ENCODE measurements at regions not wholly inside any gene's neighbourhood (a gene's known extent, or its start where the extent isn't known, plus 50 kb on each side); places are given as distances from the start of the nearest gene placed in this dataset.
"Not testable (repeated sequence)": the region's sequence is repeated elsewhere in the genome, so short reads cannot be mapped to it uniquely, and the experiment has no call there.

DNA sequence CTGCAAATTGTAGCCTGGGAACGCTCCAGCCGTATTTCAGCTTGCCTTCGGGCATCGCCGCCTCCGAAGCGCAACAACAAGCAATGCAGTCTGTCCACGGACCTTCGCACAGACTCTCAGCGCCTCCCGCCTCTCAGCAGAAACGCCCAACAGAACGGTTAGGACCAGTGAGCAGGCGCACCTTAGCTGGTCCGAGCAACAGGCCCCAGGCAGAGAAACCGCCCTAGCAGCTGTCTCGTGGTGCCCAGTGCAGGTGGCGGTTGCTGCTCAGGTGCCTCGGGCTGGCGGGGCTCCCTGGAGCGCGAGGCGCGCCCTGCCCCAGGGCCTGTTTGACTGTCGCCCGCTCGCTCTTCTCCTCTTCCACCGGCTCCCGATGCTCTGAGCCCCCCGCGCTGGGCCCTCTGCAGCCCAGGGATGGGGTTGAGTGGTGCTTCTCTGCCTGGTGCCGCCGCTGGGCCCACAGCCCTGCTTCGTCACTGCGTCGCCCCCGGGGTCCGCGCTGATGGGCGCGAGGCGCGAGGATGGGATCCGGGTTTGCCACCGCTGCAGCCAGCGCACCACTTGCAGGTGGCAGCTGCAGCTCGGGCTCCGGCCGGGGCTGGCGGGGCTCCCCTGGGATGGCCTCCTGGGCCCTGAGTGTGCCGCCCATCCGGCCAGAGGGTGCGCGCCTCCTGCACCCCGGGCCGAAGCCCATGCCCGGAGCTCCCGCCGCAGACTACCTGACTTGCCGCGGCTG, 268.4 kb upstream of the FRG2C start:
- DNase-seq, result peak; percentile 35

DNA sequence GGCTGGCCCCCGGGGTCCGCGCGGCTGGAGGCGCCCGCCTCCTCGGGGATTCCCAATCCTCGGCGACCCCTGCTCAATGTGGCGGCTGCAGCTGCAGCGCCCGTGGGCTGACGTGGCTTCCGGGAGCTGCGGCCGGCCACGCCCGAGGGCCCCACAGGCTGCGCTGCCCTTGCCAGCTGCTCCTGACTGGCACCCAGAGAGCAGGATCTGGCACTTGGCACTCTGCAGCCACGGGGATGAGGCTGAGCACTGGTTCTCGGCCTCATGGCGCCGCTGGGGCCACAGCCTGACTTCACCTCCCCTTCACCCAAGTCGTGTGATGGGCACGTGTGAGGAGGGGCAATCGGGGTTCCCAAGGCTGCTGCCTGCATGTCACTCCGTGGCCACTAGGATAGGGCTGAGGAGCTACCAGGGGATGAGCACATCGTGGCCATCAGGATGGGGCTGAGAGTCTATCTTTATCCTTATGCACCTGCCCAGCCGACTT, 267.8 kb upstream of the FRG2C start:
- DNase-seq, result no peak

- DNase-seq, result not testable (repeated sequence)
Measured at GRCh38 chr3:75397486-75397885, 266.6 kb upstream of the FRG2C start.

- DNase-seq, result peak; percentile 30
Measured at GRCh38 chr3:75422101-75422945, 241.8 kb upstream of the FRG2C start.

GRCh38 chr3:75425379-75425778, 238.7 kb upstream of the FRG2C start:
- not testable (repeated sequence) for DNase-seq

GRCh38 chr3:75427486-75427885, 236.6 kb upstream of the FRG2C start:
- DNase-seq, result not testable (repeated sequence)

- not testable (repeated sequence) for DNase-seq
Measured at GRCh38 chr3:75427906-75428305, 236.2 kb upstream of the FRG2C start.

GRCh38 chr3:75429561-75430220, 234.4 kb upstream of the FRG2C start:
- DNase-seq, result peak; percentile 80

GRCh38 chr3:75430406-75430805, 233.7 kb upstream of the FRG2C start:
- not testable (repeated sequence) for DNase-seq

DNA sequence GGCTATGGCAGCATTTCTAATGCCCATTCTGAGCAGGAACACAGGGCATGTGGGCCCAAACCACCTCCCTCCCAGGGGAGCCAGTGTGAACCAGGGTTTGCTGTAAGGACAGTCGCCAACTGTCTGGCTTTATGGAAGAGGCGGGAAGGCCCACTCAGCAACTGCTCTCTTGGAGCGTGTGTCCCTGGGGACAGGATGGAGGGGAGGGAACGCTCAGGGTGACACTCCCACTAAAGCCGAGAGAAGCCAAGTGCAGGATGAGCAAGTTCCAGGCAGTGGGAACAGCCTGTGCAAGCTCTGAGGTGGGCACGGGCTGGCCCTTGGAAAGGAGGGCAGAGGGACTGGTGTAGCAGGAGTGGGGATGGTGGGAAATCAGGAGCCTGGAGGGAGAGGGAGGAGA, 233.0 kb upstream of the FRG2C start:
- not testable (repeated sequence) for DNase-seq

GRCh38 chr3:75432466-75432865, 231.7 kb upstream of the FRG2C start:
- not testable (repeated sequence) for DNase-seq

GRCh38 chr3:75432885-75433284, 231.2 kb upstream of the FRG2C start:
- DNase-seq, result peak; percentile 22

DNA sequence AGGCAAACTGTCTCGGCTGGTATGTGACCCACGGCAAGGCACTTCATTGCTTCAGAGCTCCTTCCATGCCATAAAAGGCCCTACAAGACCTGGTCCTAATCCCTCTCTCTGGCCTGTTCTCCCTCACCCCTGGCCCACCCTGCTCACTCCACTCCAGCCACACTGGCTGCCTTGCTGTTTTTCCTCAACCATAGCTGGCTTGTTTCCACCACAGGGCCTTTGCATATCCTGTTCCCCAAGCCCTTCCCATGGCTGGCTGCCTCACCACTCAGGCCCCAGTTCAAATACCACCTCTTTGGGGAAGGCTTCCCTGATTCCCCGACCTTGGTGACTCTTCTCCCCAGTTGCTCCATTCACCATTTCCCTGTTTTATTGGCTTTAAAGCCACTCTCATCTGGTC, 230.8 kb upstream of the FRG2C start:
- DNase-seq, result not testable (repeated sequence)

GRCh38 chr3:75434276-75434912, 229.7 kb upstream of the FRG2C start:
- DNase-seq, result peak; percentile 68

GRCh38 chr3:75434913-75435793, 229.0 kb upstream of the FRG2C start:
- DNase-seq, result peak; percentile 99

GRCh38 chr3:75435794-75436400, 228.2 kb upstream of the FRG2C start:
- peak; percentile 83 for DNase-seq

DNA sequence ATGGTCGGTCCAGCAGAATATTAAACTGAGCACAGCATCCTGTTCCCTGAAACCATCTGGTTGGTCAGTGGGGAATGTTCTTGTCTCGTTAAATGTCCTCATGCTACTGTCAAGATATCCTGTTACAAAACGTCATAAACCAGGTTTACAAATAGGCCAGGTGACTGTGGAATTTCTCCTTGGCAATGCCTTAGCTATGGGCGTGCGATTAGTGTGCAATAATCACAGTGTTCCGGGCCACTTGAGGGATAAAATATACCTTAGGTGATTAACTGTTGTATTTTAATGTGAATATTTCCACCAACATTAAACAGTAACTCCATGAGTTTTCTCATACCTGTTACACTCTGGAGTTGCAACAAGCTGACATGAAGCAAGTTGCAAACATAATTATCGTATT, 223.1 kb upstream of the FRG2C start:
- not testable (repeated sequence) for DNase-seq

DNA sequence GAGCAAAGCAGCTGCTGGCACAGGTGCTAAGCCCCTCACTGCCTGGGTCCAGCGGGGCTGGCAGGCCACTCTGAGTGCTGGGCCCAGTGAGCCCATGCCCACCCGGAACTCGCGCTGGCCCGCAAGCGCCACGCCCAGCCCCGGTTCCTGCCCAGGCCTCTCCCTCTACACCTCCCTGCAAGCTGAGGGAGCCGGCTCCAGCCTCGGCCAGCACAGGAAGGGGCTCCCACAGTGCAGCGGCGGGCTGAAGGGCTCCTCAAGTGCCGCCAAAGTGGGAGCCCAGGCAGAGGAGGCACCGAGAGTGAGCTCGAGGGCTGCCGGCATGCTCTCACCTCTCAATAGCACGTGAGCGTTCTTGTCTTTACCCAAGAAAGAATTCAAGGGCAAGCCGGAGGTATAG, 219.5 kb upstream of the FRG2C start:
- DNase-seq, result not testable (repeated sequence)

DNA sequence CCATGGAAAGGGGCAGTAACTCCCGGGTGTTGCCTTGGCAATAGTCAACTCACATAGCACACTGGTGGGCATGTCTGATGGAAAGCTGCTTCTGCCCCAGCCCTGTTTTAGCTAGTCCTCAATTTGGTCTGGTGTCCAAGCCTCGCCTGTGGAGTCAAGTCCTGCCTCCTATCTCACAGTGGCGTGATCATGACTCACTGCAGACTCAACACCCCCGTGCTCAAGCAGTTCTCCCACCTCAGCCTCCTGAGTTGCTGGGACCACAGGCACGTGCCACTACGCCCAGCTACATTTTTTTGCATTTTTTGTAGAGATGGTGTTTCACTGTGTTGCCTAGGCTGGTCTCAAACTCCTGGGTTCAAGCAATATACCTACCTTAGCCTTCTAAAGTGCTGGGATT, 218.9 kb upstream of the FRG2C start:
- DNase-seq, result not testable (repeated sequence)

DNA sequence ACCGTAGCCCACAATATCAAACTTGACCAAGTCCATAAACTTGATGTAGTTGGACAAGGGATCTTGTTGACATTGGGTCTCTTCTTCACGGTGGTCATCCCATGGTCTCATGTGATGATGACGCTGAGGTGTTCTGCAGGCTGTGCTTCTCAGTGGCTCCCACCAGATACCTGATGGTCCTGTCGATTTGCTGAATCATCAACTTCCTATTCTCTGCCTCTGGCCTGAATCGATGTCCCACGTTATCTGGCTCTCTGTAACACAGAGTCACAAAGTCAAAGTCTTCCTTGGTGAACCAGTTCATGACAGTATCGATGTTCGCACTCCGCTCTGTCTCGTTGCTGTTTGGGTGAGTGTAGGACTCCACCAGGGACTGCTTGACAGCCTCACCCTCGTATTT, 217.2 kb upstream of the FRG2C start:
- not testable (repeated sequence) for DNase-seq

GRCh38 chr3:75453328-75453727, 210.8 kb upstream of the FRG2C start:
- DNase-seq, result peak; percentile 27

All from eye (tissue), 1 donor.